Liver (tissue), 3 donors: ENCODE measurements at regions not wholly inside any gene's neighbourhood (a gene's known extent, or its start where the extent isn't known, plus 50 kb on each side); places are given as distances from the start of the nearest gene placed in this dataset.

ENCODE experiments used
- ATF3 ChIP-seq: IDR thresholded peaks from 2 replicates; pipeline ENCODE4 v1.6.1; 2016; ENCODE audit warnings: antibody characterized with exemption
- CTCF ChIP-seq: fragments of 150-350 bp; IDR thresholded peaks from 2 replicates; pipeline ENCODE4 v1.5.1; 2017; ENCODE audit warnings: improper control_type of control experiment, low read depth, low read length; ENCODE audit not compliant: missing input control
- GABPA ChIP-seq, 2 donors: IDR thresholded peaks in 1 of 2; conservative IDR thresholded peaks in 1 of 2; 2 replicates each; pipeline ENCODE4 v1.6.1; 2016; ENCODE audit warnings: antibody characterized with exemption in 2 of 2, mild to moderate bottlenecking in 1 of 2, moderate library complexity in 1 of 2
- JUND ChIP-seq, 2 donors: IDR thresholded peaks; 2 replicates each; pipeline ENCODE4 v1.6.1; 2016; ENCODE audit warnings: antibody characterized with exemption in 2 of 2
- RAD21 ChIP-seq, 2 donors: IDR thresholded peaks; 2 replicates each; pipeline ENCODE4 v1.6.1; 2016; ENCODE audit warnings: antibody characterized with exemption in 2 of 2, mild to moderate bottlenecking in 2 of 2
- TAF1 ChIP-seq: conservative IDR thresholded peaks from 2 replicates; pipeline ENCODE4 v1.6.1; 2016; ENCODE audit warnings: antibody characterized with exemption, mild to moderate bottlenecking
- TF ChIP-seq, protein P1 (sequence below): IDR thresholded peaks from 2 replicates; pipeline ENCODE4 v1.6.1; 2016; ENCODE audit warnings: antibody characterized with exemption, mild to moderate bottlenecking
- donor health status: healthy.
- donor health status: healthy.

DNA sequence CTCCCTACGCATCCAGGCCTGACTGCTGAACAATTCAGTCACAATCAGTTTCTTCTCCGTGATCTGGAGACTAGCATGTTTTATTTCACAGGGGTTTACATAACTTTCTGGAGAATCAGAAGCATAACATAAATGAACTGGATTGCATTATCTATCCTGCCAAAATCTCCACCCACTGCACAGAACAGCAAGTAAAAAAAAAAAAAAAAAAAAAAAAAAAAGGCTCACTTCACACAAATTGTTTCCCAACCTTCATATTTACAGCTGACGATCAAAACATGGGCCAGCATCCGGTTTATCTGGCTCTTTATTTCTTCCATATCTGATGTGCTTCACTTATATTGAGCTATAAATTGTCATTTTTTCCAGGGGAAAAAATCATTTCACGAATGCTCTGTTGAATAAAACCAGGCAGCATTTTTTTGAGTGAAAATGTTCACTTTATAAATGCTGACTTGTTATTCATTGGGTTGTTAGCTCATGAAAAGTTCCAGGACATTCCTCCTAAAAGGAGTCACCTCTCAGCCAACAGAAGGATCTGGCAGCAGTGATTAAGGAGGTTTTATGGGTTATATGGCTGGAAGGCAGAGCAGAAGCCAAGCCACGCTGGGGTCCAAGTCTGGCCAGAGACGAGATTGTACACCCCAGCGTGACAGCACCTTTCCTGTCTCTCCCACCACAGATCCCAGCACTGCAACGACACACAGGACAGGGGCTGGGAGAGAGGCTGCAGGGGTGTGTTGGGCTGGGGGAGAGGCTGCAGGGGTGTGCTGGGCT lies 51.2 kb upstream of the GLI2 start:
- TF ChIP-seq CTCF (no peak), JUND (IDR thresholded peaks at IDR 0.05) (no peak), TAF1 (no peak), GABPA (IDR thresholded peaks at IDR 0.05 in 1 of 2, conservative IDR thresholded peaks at IDR 0.05 in 1 of 2) (no peak), RAD21 (IDR thresholded peaks at IDR 0.05) (no peak), ATF3 (no peak)
- TF ChIP-seq, protein P1, sequence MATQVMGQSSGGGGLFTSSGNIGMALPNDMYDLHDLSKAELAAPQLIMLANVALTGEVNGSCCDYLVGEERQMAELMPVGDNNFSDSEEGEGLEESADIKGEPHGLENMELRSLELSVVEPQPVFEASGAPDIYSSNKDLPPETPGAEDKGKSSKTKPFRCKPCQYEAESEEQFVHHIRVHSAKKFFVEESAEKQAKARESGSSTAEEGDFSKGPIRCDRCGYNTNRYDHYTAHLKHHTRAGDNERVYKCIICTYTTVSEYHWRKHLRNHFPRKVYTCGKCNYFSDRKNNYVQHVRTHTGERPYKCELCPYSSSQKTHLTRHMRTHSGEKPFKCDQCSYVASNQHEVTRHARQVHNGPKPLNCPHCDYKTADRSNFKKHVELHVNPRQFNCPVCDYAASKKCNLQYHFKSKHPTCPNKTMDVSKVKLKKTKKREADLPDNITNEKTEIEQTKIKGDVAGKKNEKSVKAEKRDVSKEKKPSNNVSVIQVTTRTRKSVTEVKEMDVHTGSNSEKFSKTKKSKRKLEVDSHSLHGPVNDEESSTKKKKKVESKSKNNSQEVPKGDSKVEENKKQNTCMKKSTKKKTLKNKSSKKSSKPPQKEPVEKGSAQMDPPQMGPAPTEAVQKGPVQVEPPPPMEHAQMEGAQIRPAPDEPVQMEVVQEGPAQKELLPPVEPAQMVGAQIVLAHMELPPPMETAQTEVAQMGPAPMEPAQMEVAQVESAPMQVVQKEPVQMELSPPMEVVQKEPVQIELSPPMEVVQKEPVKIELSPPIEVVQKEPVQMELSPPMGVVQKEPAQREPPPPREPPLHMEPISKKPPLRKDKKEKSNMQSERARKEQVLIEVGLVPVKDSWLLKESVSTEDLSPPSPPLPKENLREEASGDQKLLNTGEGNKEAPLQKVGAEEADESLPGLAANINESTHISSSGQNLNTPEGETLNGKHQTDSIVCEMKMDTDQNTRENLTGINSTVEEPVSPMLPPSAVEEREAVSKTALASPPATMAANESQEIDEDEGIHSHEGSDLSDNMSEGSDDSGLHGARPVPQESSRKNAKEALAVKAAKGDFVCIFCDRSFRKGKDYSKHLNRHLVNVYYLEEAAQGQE = no peak
